SK-N-SH (cell line): ENCODE measurements at regions not wholly inside any gene's neighbourhood (a gene's known extent, or its start where the extent isn't known, plus 50 kb on each side); places are given as distances from the start of the nearest gene placed in this dataset.
"Not testable (repeated sequence)": the region's sequence is repeated elsewhere in the genome, so short reads cannot be mapped to it uniquely, and the experiment has no call there.

Experiments
- CTCF ChIA-PET: fragments of 300-600, 350-600 bp; formaldehyde crosslinking; extraction: SDS; loops from one replicate; lab custom pipeline; 2021; lab: Yijun Ruan, JAX
- POLR2A ChIA-PET: fragments of 350-600 bp; sonication (Branson Sonifier 250); formaldehyde crosslinking; extraction: SDS; loops from one replicate; lab custom pipeline; 2020; ENCODE audit warnings: antibody characterized with exemption, inconsistent platforms; lab: Yijun Ruan, JAX
- DNase-seq: peaks from one replicate; pipeline ENCODE4 v3.0.0; 2012
- H2AFZ ChIP-seq: fragments of 200-600 bp; sonication (generic); 2 replicates; pipeline ENCODE4 v1.8.1; 2016; ENCODE audit warnings: antibody characterized with exemption, mild to moderate bottlenecking, low read depth
- H3F3A ChIP-seq: fragments of 200-600 bp; sonication (generic); replicated peaks from 2 replicates; pipeline ENCODE3; 2016; ENCODE audit warnings: antibody characterized with exemption, mild to moderate bottlenecking; ENCODE audit not compliant: insufficient read depth
- H3K27ac ChIP-seq, 2 experiments: fragments of 200-500 bp in 1 of 2; fragments of 200-600 bp in 1 of 2; sonication (Bioruptor generic) in 1 of 2; sonication (generic), shearing (Covaris generic) in 1 of 2; 2 replicates each; pipeline versions ENCODE4 v1.5.1 to v1.6.1; 2014 to 2016; ENCODE audit warnings: low read depth in 2 of 2, inconsistent platforms in 1 of 2, low read length in 1 of 2, mild to moderate bottlenecking in 1 of 2, mixed read lengths in 1 of 2
- H3K27me3 ChIP-seq: fragments of 200-600 bp; sonication (generic), shearing (Covaris generic); 2 replicates; pipeline ENCODE4 v1.6.1; 2016; ENCODE audit warnings: mixed run types; ENCODE audit not compliant: insufficient read depth
- H3K36me3 ChIP-seq, 2 experiments: fragments of 200-500 bp in 1 of 2; fragments of 200-600 bp in 1 of 2; sonication (Bioruptor generic) in 1 of 2; sonication (generic) in 1 of 2; replicated peaks in 1 of 2; 2 replicates each; pipeline versions ENCODE3 to v1.5.1; 2014 to 2016; ENCODE audit warnings: low read length in 1 of 2, mild to moderate bottlenecking in 1 of 2; ENCODE audit not compliant: insufficient read depth in 2 of 2, control insufficient read depth in 1 of 2
- H3K4me1 ChIP-seq, 2 experiments: fragments of 200-500 bp in 1 of 2; fragments of 200-600 bp in 1 of 2; sonication (Bioruptor generic) in 1 of 2; sonication (generic), shearing (Covaris generic) in 1 of 2; 2 replicates each; pipeline versions ENCODE4 v1.5.1 to v1.6.1; 2014 to 2016; ENCODE audit warnings: low read depth in 1 of 2, low read length in 1 of 2, mixed run types in 1 of 2; ENCODE audit not compliant: insufficient read depth in 2 of 2, control insufficient read depth in 1 of 2
- H3K4me2 ChIP-seq: fragments of 200-600 bp; sonication (generic), shearing (Covaris generic); 2 replicates; pipeline ENCODE4 v1.6.1; 2017; ENCODE audit warnings: mixed run types
- H3K4me3 ChIP-seq, 2 experiments: fragments of 200-500 bp in 1 of 2; fragments of 200-600 bp in 1 of 2; sonication (Bioruptor generic) in 1 of 2; sonication (generic), shearing (Covaris generic) in 1 of 2; 2 replicates each; pipeline versions ENCODE4 v1.5.1 to v1.8.1; 2014 to 2016; ENCODE audit warnings: low read depth in 2 of 2, inconsistent platforms in 1 of 2, low read length in 1 of 2, mild to moderate bottlenecking in 1 of 2, mixed read lengths in 1 of 2, moderate library complexity in 1 of 2
- H3K79me2 ChIP-seq: fragments of 200-600 bp; sonication (generic); 2 replicates; pipeline ENCODE4 v1.8.1; 2017; ENCODE audit warnings: mild to moderate bottlenecking; ENCODE audit not compliant: insufficient read depth
- H3K9ac ChIP-seq: fragments of 200-600 bp; sonication (generic); 2 replicates; pipeline ENCODE4 v1.6.1; 2017; ENCODE audit warnings: mixed run types
- H3K9me2 ChIP-seq: fragments of 200-600 bp; sonication (generic); 2 replicates; pipeline ENCODE4 v1.6.1; 2017; ENCODE audit warnings: mixed run types
- H3K9me3 ChIP-seq: fragments of 200-600 bp; sonication (generic); 2 replicates; pipeline ENCODE4 v1.6.1; 2017; ENCODE audit warnings: mixed run types, mild to moderate bottlenecking, moderate library complexity
- H4K20me1 ChIP-seq: fragments of 200-600 bp; sonication (generic); 2 replicates; pipeline ENCODE4 v1.6.1; 2017; ENCODE audit warnings: mild to moderate bottlenecking, mixed run types; ENCODE audit not compliant: insufficient read depth
- ELF1 ChIP-seq: IDR thresholded peaks from 2 replicates; pipeline ENCODE4 v1.4.0; 2012
- IRF3 ChIP-seq: fragments of 150-350 bp; IDR thresholded peaks from 2 replicates; pipeline ENCODE4 v1.6.1; 2016; ENCODE audit warnings: mild to moderate bottlenecking, low read depth, low read length
- MEF2A ChIP-seq: IDR thresholded peaks from 2 replicates; pipeline ENCODE4 v1.4.0; 2012; ENCODE audit warnings: low read depth, borderline replicate concordance
- MXI1 ChIP-seq: IDR thresholded peaks from 2 replicates; pipeline ENCODE4 v1.6.1; 2012; ENCODE audit warnings: mild to moderate bottlenecking, low read depth, low read length, improper control_type of control experiment
- NFIC ChIP-seq: IDR thresholded peaks from 2 replicates; pipeline ENCODE4 v1.4.0; 2012; ENCODE audit warnings: borderline replicate concordance
- PBX3 ChIP-seq: IDR thresholded peaks from 2 replicates; pipeline ENCODE4; 2012
- RAD21 ChIP-seq: IDR thresholded peaks from 2 replicates; pipeline ENCODE4 v1.6.1; 2012; ENCODE audit warnings: mild to moderate bottlenecking, low read length
- SIN3A ChIP-seq: IDR thresholded peaks from 2 replicates; pipeline ENCODE4 v1.6.1; 2012; ENCODE audit warnings: low read depth, mild to moderate bottlenecking, low read length, moderate library complexity, borderline replicate concordance
- TAF1 ChIP-seq: IDR thresholded peaks from 2 replicates; pipeline ENCODE4 v1.6.1; 2012; ENCODE audit warnings: low read depth, mild to moderate bottlenecking, low read length, moderate library complexity, borderline replicate concordance
- ZBTB33 ChIP-seq: IDR thresholded peaks from 2 replicates; pipeline ENCODE4 v1.4.0; 2012; ENCODE audit warnings: low read depth, borderline replicate concordance
- WGBS: methylation state at CpG from one replicate; pipeline ENCODE4 v1.1.6; 2017; ENCODE audit warnings: low lambda C conversion rate; 5-methylcytosine and 5-hydroxymethylcytosine counted together
- TF ChIP-seq, protein P1 (sequence below): IDR thresholded peaks from 2 replicates; pipeline ENCODE4 v1.4.0; 2012; ENCODE audit warnings: low read depth
- TF ChIP-seq, protein P2 (sequence below): fragments of 150-350 bp; IDR thresholded peaks from 2 replicates; pipeline ENCODE4 v1.6.1; 2017; ENCODE audit warnings: antibody characterized with exemption, low read length, low read depth, borderline replicate concordance

DNA sequence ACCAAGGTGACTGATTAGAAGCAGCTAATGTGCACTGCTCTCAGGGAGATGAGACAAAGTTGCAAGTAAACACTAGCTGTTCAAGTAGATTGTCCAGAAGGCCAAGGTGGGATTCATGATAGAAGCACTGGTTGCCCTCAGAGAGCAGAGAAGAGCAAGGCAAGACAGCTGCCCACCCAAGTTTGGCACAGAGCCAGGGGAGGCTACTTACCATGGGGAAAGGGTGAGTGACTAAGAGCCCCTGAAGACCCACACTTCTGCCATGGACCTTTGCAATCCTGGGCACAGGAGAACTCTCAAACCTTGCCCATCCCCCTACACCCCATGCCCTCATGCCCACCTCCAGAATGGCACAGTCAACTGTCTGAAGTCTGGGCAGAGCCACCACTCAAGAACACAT lies 68.3 kb downstream of the SPIN4 start:
- Histone ChIP-seq H2AFZ (no peak overlapping the region), H3K79me2 (no peaks in the 10 kb centered on the region), H4K20me1 (no peaks in the 10 kb centered on the region), H3K4me2 (no peak overlapping the region), H3K4me1 (no peaks in the 10 kb centered on the region; a peak in 1 of 4 replicates), H3K9ac (no peak overlapping the region), H3K9me3 (no peaks in the 10 kb centered on the region), H3K9me2 (no peaks in the 10 kb centered on the region), H3K27me3 (no peaks in the 10 kb centered on the region), H3K27ac (no peak overlapping the region), H3F3A (no peaks in the 10 kb centered on the region), H3K36me3 (no peaks in the 10 kb centered on the region), H3K4me3 (no peak overlapping the region)
- ChIA-PET POLR2A (no interaction called here), CTCF (interaction anchor here (1.4 kb wide), 1 partner anchor 32 kb away, joined by 4 read pairs; no protein-coding TSS in a partner anchor)
- TF ChIP-seq PBX3 = no peak
- TF ChIP-seq, protein P1, sequence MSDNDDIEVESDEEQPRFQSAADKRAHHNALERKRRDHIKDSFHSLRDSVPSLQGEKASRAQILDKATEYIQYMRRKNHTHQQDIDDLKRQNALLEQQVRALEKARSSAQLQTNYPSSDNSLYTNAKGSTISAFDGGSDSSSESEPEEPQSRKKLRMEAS = no peak
- no peak for DNase-seq

GRCh38 chrX:63282077-63282476 lies 69.1 kb downstream of the SPIN4 start:
- no peak overlapping the region for H3K27ac ChIP-seq
- H3K4me3 ChIP-seq = no peak overlapping the region
- no peak overlapping the region for H3K4me2 ChIP-seq
- no peak overlapping the region for H3K9ac ChIP-seq
- CTCF ChIA-PET = no interaction called here
- no peaks in the 10 kb centered on the region for H3K9me3 ChIP-seq
- POLR2A ChIA-PET = no interaction called here
- DNase-seq = no peak
- H3K9me2 ChIP-seq = no peaks in the 10 kb centered on the region
- no peaks in the 10 kb centered on the region; a peak in 1 of 4 replicates for H3K4me1 ChIP-seq
- no peaks in the 10 kb centered on the region for H3K27me3 ChIP-seq
- H3K79me2 ChIP-seq = no peaks in the 10 kb centered on the region
- no peaks in the 10 kb centered on the region for H4K20me1 ChIP-seq
- no peaks in the 10 kb centered on the region for H3F3A ChIP-seq
- H2AFZ ChIP-seq = no peak overlapping the region
- 2% methylated on average over 2 of the region's 2 CpGs for WGBS
- no peaks in the 10 kb centered on the region for H3K36me3 ChIP-seq
- no peak for TF ChIP-seq IRF3

- DNase-seq = no peak
- H3K79me2 ChIP-seq = no peaks in the 10 kb centered on the region
- CTCF ChIA-PET = no interaction called here
- 9% methylated on average over 6 of the region's 6 CpGs for WGBS
- H4K20me1 ChIP-seq = no peaks in the 10 kb centered on the region
- H3K9me2 ChIP-seq = no peaks in the 10 kb centered on the region
- no peak overlapping the region for H3K4me2 ChIP-seq
- no peaks in the 10 kb centered on the region; a peak in 1 of 4 replicates for H3K4me1 ChIP-seq
- POLR2A ChIA-PET = no interaction called here
- H2AFZ ChIP-seq = no peak overlapping the region
- no peaks in the 10 kb centered on the region for H3K27me3 ChIP-seq
- no peak overlapping the region for H3K27ac ChIP-seq
- no peak overlapping the region for H3K9ac ChIP-seq
- H3F3A ChIP-seq = no peaks in the 10 kb centered on the region
- no peak overlapping the region for H3K4me3 ChIP-seq
- TF ChIP-seq SIN3A (no peak), ZBTB33 (no peak), MXI1 (no peak), ELF1 (no peak), RAD21 (no peak), NFIC (no peak), MEF2A (no peak), TAF1 (no peak)
- TF ChIP-seq, protein P2, sequence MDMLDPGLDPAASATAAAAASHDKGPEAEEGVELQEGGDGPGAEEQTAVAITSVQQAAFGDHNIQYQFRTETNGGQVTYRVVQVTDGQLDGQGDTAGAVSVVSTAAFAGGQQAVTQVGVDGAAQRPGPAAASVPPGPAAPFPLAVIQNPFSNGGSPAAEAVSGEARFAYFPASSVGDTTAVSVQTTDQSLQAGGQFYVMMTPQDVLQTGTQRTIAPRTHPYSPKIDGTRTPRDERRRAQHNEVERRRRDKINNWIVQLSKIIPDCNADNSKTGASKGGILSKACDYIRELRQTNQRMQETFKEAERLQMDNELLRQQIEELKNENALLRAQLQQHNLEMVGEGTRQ = no peak
- TF ChIP-seq, protein P1 = no peak
- H3K36me3 ChIP-seq = no peaks in the 10 kb centered on the region
- no peaks in the 10 kb centered on the region for H3K9me3 ChIP-seq
Measured at GRCh38 chrX:63281465-63281864, 69.7 kb downstream of the SPIN4 start.

DNA sequence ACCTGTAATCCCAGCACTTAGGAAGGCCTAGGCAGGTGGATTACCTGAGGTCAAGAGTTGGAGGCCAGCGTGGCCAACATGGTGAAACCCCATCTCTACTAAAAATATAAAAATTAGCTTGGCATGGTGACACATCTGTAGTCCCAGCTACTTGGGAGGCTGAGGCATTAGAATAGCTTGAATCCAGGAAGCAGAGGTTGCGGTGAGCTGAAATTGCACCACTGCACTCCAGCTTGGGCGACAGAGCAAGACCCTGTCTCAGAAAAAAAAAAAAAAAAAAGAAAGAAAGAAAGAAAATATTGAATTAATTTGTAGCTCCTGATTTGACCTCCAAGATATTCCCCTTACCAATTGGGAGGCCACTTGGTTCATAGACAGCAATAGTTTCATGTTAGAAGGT lies 73.7 kb downstream of the SPIN4 start:
- H4K20me1 ChIP-seq, H3K27me3 ChIP-seq, H3K4me2 ChIP-seq, H3K36me3 ChIP-seq, H3K4me3 ChIP-seq, H3K4me1 ChIP-seq, H3K79me2 ChIP-seq, H3K9me2 ChIP-seq, CTCF ChIA-PET, DNase-seq, H3K27ac ChIP-seq, H2AFZ ChIP-seq, POLR2A ChIA-PET, H3K9me3 ChIP-seq, H3K9ac ChIP-seq, H3F3A ChIP-seq: not testable (repeated sequence)
- 10% methylated on average over 3 of the region's 3 CpGs for WGBS
